GM12892 (cell line): ENCODE measurements at regions not wholly inside any gene's neighbourhood (a gene's known extent, or its start where the extent isn't known, plus 50 kb on each side); places are given as distances from the start of the nearest gene placed in this dataset.

Experiments used
- POLR2A ChIP-seq: IDR thresholded peaks from 2 replicates; pipeline ENCODE4 v1.6.1; 2011; ENCODE audit warnings: low read depth, low read length, control low read depth
- POLR2AphosphoS5 ChIP-seq: IDR thresholded peaks from 2 replicates; pipeline ENCODE4 v1.6.1; 2011; ENCODE audit warnings: low read depth, low read length, control low read depth

- TF ChIP-seq POLR2A: no peak
- TF ChIP-seq POLR2AphosphoS5: no peak
Observed at GRCh38 chr12:92058664-92059063, 87.0 kb downstream of the BTG1 start.
